Parathyroid adenoma (tissue), 2 donors: ENCODE measurements at regions not wholly inside any gene's neighbourhood (a gene's known extent, or its start where the extent isn't known, plus 50 kb on each side); places are given as distances from the start of the nearest gene placed in this dataset.

ENCODE experiments used
- H2AFZ ChIP-seq: fragments of 300-600 bp; sonication (generic); one replicate; pipeline ENCODE4 v1.7.0; 2017; ENCODE audit warnings: antibody characterized with exemption, mild to moderate bottlenecking
- H3K27ac ChIP-seq: fragments of 300-600 bp; sonication (generic); one replicate; pipeline ENCODE4 v1.7.0; 2017
- H3K27me3 ChIP-seq: fragments of 300-600 bp; sonication (generic); one replicate; pipeline ENCODE4 v1.7.0; 2017; ENCODE audit warnings: low read length; ENCODE audit not compliant: control insufficient read depth, insufficient read depth
- H3K36me3 ChIP-seq: fragments of 300-600 bp; sonication (generic); one replicate; pipeline ENCODE4 v1.7.0; 2017; ENCODE audit warnings: low read length; ENCODE audit not compliant: control insufficient read depth, insufficient read depth
- H3K4me1 ChIP-seq: fragments of 300-600 bp; sonication (generic); one replicate; pipeline ENCODE4 v1.7.0; 2017; ENCODE audit warnings: control low read depth
- H3K4me2 ChIP-seq: fragments of 300-600 bp; sonication (generic); one replicate; pipeline ENCODE4 v1.7.0; 2017; ENCODE audit warnings: low read length
- H3K4me3 ChIP-seq: fragments of 300-600 bp; sonication (generic); one replicate; pipeline ENCODE4 v1.7.0; 2017; ENCODE audit warnings: low read depth, low read length
- H3K79me2 ChIP-seq: fragments of 300-600 bp; sonication (generic); one replicate; pipeline ENCODE4 v1.7.0; 2017; ENCODE audit warnings: control low read depth
- H3K9ac ChIP-seq: fragments of 300-600 bp; sonication (generic); one replicate; pipeline ENCODE4 v1.7.0; 2017; ENCODE audit warnings: mild to moderate bottlenecking
- H3K9me3 ChIP-seq: fragments of 300-600 bp; sonication (generic); one replicate; pipeline ENCODE4 v1.7.0; 2017; ENCODE audit warnings: low read length; ENCODE audit not compliant: control insufficient read depth
- TF ChIP-seq, protein P1 (sequence below): fragments of 300-600 bp; sonication (generic); IDR thresholded peaks from one replicate; pipeline ENCODE4 v1.7.0; 2017; ENCODE audit warnings: antibody characterized with exemption, mild to moderate bottlenecking
- donor health status: primary hyperparathyroidism.

DNA sequence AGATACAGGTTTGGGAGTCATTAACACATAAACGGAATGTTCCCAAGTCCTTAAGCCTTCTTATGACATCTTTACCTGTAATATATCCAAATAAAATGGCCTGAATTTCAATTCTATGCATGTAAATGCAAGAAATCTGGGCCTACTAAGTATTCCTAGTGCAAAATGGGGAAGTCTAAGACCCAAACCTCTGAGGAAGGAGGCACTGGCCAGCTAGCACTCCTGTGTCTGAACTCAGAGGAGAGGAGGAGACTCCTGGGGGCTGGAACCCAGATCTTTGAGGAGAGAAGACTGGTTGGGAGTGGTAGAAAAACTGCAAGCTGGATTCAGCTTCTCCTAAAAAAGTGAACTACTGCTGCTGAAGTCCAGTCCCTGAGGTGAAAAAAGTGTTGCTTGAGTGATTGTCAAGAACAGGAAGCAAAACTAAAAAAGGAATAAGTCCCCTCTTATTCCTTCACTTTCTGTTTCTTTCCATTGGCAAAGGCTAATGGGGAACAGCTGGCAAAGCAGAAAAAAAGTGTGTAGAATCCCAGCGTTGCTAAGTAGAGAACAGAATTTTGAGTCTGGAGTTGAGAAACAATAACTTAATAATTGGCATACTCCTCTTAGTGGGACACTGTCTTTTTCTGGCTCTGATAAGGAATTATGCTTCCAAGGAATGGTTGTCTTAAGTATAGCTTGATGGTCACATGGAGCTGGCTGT is 54.8 kb upstream of the ATP2C1 start:
- no peak overlapping the region for H3K27ac ChIP-seq
- H3K9ac ChIP-seq = no peak overlapping the region
- TF ChIP-seq, protein P1, sequence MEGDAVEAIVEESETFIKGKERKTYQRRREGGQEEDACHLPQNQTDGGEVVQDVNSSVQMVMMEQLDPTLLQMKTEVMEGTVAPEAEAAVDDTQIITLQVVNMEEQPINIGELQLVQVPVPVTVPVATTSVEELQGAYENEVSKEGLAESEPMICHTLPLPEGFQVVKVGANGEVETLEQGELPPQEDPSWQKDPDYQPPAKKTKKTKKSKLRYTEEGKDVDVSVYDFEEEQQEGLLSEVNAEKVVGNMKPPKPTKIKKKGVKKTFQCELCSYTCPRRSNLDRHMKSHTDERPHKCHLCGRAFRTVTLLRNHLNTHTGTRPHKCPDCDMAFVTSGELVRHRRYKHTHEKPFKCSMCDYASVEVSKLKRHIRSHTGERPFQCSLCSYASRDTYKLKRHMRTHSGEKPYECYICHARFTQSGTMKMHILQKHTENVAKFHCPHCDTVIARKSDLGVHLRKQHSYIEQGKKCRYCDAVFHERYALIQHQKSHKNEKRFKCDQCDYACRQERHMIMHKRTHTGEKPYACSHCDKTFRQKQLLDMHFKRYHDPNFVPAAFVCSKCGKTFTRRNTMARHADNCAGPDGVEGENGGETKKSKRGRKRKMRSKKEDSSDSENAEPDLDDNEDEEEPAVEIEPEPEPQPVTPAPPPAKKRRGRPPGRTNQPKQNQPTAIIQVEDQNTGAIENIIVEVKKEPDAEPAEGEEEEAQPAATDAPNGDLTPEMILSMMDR = no peak
- no peaks in the 10 kb centered on the region for H3K27me3 ChIP-seq
- no peaks in the 10 kb centered on the region for H3K79me2 ChIP-seq
- H2AFZ ChIP-seq = no peak overlapping the region
- H3K4me1 ChIP-seq = no peaks in the 10 kb centered on the region
- H3K4me3 ChIP-seq = no peak overlapping the region
- no peak overlapping the region for H3K4me2 ChIP-seq
- H3K36me3 ChIP-seq = no peaks in the 10 kb centered on the region
- no peaks in the 10 kb centered on the region for H3K9me3 ChIP-seq

DNA sequence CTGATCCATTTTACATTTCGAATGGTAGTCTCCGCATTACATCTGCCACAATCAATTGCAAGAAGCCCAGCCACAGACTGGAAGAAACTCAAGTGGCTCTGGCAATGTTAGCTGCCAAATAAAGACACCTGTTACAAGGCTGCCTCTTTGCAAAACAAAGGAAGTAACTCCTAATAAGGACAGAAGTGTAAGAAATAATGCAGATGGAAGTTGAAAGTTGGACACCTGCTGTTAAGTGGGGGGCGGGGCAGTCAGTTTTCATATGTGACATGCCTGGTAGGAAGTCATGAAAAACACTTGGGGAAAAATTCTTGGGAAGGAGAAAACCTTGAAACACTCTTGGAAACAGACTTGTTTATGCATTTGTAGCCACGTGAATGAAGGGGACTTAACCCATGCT is 54.1 kb upstream of the ATP2C1 start:
- no peaks in the 10 kb centered on the region for H3K9me3 ChIP-seq
- H3K4me2 ChIP-seq = no peak overlapping the region
- no peak overlapping the region for H2AFZ ChIP-seq
- no peak overlapping the region for H3K27ac ChIP-seq
- H3K79me2 ChIP-seq = no peaks in the 10 kb centered on the region
- H3K27me3 ChIP-seq = no peaks in the 10 kb centered on the region
- no peaks in the 10 kb centered on the region for H3K36me3 ChIP-seq
- H3K4me1 ChIP-seq = no peaks in the 10 kb centered on the region
- no peak overlapping the region for H3K9ac ChIP-seq
- H3K4me3 ChIP-seq = no peak overlapping the region
- TF ChIP-seq, protein P1 = no peak

DNA sequence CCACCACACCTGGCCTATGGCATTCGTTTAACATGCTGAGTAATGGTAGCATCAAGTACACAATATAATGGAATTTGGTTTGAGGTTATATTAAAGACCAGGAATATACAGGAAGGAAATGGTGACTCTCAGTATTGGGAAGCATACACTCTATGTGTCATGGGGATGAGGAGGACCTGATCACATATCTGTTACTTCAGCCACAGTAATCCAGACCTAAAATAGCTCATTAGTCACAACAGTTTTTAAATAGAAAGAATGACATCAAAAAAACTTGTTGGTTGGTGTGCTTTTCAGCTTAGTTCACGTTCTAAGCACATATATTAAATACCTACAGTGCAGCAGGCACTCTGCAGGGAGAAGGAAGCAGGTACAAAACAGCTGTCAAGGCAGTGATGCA is 52.5 kb upstream of the ATP2C1 start:
- H3K79me2 ChIP-seq = no peaks in the 10 kb centered on the region
- no peaks in the 10 kb centered on the region for H3K4me1 ChIP-seq
- no peak overlapping the region for H3K4me3 ChIP-seq
- H3K27ac ChIP-seq = no peak overlapping the region
- no peaks in the 10 kb centered on the region for H3K9me3 ChIP-seq
- no peaks in the 10 kb centered on the region for H3K36me3 ChIP-seq
- no peaks in the 10 kb centered on the region for H3K27me3 ChIP-seq
- no peak overlapping the region for H3K4me2 ChIP-seq
- TF ChIP-seq, protein P1 = no peak
- H3K9ac ChIP-seq = no peak overlapping the region
- H2AFZ ChIP-seq = no peak overlapping the region

DNA sequence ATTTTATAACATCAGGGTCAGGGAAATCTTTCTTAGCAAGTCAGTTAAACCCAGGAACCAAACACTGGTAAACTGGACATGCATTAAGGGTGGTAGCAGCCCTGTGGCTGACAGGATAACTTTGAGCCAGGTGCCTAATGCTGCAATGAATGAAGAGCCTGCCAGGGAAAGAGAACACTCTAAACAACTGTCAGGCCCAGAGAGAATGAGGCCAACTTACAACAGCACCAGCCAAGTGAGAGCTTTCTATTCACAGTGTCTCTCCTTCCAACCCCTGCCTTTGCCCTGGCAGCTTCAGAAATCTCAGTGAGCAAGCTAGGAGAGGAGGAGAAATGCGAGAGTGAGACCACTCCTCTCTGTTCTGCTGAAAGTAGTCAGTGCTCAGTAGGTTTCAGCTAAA is 50.4 kb upstream of the ATP2C1 start:
- Histone ChIP-seq H2AFZ (no peak overlapping the region), H3K4me1 (peaks cover 4% of the 10 kb centered on the region), H3K27ac (no peak overlapping the region), H3K4me3 (no peak overlapping the region), H3K4me2 (no peak overlapping the region), H3K27me3 (no peaks in the 10 kb centered on the region), H3K9me3 (no peaks in the 10 kb centered on the region), H3K36me3 (no peaks in the 10 kb centered on the region), H3K79me2 (no peaks in the 10 kb centered on the region), H3K9ac (no peak overlapping the region)
- TF ChIP-seq, protein P1 = no peak
